ENCODE measurements at regions not wholly inside any gene's neighbourhood (a gene's known extent, or its start where the extent isn't known, plus 50 kb on each side); places are given as distances from the start of the nearest gene placed in this dataset.

DNA sequence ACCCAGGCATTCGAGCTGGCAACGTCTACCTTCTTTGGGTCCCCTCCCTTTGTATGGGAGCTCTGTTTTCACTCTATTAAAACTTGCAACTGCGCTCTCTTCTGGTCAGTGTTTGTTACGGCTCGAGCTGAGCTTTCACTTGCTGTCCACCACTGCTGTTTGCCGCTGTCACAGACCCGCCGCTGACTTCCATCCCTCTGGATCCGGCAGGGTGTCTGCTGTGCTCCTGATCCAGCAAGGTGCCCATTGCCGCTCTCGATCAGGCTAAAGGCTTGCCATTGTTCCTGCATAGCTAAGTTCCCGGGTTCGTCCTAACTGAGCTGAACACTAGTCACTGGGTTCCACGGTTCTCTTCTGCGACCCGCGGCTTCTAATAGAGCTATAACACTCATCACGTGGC lies 183.5 kb upstream of the GALNTL6 start:
- no peak for TF ChIP-seq EZH2phosphoT487 (IDR thresholded peaks at IDR 0.05; ENCODE audit: insufficient read depth, low read depth)
- no peak for TF ChIP-seq EZH2 (IDR thresholded peaks at IDR 0.05; ENCODE audit: insufficient read depth, poor library complexity, severe bottlenecking)

All from GM23248 (cell line).